Astrocyte of the cerebellum (primary cell): ENCODE measurements at regions not wholly inside any gene's neighbourhood (a gene's known extent, or its start where the extent isn't known, plus 50 kb on each side); places are given as distances from the start of the nearest gene placed in this dataset.
"Not testable (repeated sequence)": the region's sequence is repeated elsewhere in the genome, so short reads cannot be mapped to it uniquely, and the experiment has no call there.

Experiments used
- DNase-seq: peaks from one replicate; pipeline ENCODE4 v3.0.0-alpha.2; 2011; ENCODE audit warnings: low read depth
- H3K4me3 ChIP-seq: 2 replicates; pipeline ENCODE4 v1.5.1; 2011; ENCODE audit warnings: mild to moderate bottlenecking, low read depth, low read length, moderate library complexity
- CTCF ChIP-seq: IDR thresholded peaks from 2 replicates; pipeline ENCODE4 v1.5.1; 2012; ENCODE audit warnings: low read length, low read depth, moderate library complexity, mild to moderate bottlenecking; ENCODE audit errors: missing control alignments
- in situ Hi-C: cut with HindIII; loops from 2 replicates; pipeline ENCODE4 v1.10.0; 2017; ENCODE audit warnings: low sequenced_read_pairs

- no peak for DNase-seq
- H3K4me3 ChIP-seq = no peak overlapping the region
- no peak for TF ChIP-seq CTCF
- in situ Hi-C loops = no loop called here
These were observed 166.1 kb downstream of the PPP1R3A start for GRCh38 chr7:113752689-113753088.

DNA sequence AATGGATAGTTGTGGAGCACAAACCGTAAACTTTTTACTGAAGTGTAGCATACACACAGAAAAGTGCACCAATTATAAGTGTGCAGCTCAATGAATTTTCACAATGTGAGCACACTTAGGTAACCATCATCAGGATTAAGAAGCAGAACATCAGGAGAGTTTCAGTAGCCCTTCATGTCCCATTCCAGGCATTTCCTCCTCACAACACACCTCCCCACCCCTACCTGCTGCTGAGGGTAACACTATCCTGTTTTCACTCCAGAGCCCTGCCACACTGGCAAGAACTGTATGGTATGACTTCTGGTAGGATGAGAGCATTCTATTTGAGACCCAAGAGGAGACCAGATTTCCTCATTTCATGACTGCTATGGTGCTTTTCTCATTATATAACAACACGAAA, 166.5 kb downstream of the PPP1R3A start:
- in situ Hi-C loops = no loop called here

DNA sequence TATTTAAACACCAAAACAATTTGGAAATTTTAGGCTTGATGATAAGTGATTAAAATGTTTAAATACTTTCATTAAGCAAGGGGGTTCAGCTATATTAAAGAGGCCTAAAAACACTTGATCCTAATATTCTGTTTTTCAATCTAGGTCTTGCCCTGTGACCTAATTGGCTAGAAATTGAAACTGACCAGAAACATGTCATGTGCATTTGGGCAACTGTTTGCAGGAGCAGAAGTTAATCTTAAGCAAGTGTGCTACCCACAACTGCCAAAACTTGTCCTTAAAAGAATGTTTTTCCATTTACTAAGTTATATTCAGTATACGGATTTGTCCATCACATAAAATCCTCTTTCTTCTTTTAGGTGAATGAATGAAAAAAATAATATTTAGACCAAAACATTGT, 167.3 kb downstream of the PPP1R3A start:
- no peak overlapping the region for H3K4me3 ChIP-seq
- in situ Hi-C loops = no loop called here
- no peak for TF ChIP-seq CTCF
- DNase-seq = no peak

More for the DNA sequence above, 166.5 kb downstream of the PPP1R3A start:
- H3K4me3 ChIP-seq = no peak overlapping the region
- TF ChIP-seq CTCF = no peak
- DNase-seq = no peak

- in situ Hi-C loops, DNase-seq, H3K4me3 ChIP-seq: not testable (repeated sequence)
These were observed 170.4 kb downstream of the PPP1R3A start for GRCh38 chr7:113748385-113748784.

- in situ Hi-C loops, DNase-seq, H3K4me3 ChIP-seq: not testable (repeated sequence)
These were observed 175.8 kb downstream of the PPP1R3A start for GRCh38 chr7:113742946-113743431.

GRCh38 chr7:113742377-113742776, 176.4 kb downstream of the PPP1R3A start:
- in situ Hi-C loops = no loop called here

DNA sequence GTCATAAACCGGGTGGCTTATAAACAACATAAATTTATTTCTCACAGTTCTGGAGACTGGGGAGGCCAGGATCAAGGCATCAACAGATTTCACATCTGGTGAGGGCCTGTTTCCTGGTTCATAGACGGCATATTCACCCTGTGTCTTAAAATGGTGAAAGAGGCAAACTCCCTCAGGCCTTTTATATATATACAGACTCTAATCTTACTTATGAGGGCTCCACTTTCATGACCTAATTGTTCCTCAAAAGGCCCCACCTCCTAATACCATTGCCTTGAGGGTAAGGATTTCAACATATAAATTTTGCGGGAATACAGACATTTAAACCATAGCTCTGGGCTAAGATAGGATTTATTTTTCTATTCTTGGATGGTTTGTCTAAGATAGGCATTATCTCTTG, 187.2 kb downstream of the PPP1R3A start:
- in situ Hi-C loops = no loop called here
- TF ChIP-seq CTCF = no peak
- DNase-seq = no peak
- H3K4me3 ChIP-seq = no peak overlapping the region

More at GRCh38 chr7:113742377-113742776, 176.4 kb downstream of the PPP1R3A start:
- DNase-seq = no peak
- no peak overlapping the region for H3K4me3 ChIP-seq
- TF ChIP-seq CTCF = no peak
